ENCODE measurements at regions not wholly inside any gene's neighbourhood (a gene's known extent, or its start where the extent isn't known, plus 50 kb on each side); places are given as distances from the start of the nearest gene placed in this dataset.

DNA sequence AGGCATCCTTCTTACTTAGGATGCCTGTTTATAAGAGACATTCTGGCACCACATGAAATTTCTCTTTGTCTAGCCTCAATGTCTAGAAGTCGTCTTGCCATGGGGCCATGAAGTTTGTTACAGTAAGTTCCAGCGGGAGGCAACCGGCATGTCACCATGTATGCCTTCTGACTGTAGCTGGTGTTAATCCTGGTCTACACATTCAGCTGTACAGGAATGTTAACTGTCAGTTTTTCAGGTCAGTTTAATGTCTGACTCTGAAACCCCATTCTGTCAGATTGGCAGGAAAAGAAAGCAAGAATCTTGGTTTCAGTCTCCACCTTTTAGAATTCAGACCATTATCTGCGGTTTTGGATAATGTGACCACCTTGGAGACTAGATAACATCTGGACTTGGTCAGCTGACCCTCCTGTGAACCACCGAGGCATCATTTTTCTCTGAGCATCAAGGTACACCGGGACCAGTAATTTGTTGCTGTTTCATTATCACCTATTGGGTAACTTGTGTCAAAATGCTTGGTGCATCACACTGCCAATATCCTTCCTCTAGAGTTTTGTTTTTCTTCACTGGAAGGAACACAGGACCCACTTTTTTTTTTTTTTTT, 228.7 kb downstream of the DOK5 start:
- TF ChIP-seq, protein P1, sequence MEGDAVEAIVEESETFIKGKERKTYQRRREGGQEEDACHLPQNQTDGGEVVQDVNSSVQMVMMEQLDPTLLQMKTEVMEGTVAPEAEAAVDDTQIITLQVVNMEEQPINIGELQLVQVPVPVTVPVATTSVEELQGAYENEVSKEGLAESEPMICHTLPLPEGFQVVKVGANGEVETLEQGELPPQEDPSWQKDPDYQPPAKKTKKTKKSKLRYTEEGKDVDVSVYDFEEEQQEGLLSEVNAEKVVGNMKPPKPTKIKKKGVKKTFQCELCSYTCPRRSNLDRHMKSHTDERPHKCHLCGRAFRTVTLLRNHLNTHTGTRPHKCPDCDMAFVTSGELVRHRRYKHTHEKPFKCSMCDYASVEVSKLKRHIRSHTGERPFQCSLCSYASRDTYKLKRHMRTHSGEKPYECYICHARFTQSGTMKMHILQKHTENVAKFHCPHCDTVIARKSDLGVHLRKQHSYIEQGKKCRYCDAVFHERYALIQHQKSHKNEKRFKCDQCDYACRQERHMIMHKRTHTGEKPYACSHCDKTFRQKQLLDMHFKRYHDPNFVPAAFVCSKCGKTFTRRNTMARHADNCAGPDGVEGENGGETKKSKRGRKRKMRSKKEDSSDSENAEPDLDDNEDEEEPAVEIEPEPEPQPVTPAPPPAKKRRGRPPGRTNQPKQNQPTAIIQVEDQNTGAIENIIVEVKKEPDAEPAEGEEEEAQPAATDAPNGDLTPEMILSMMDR (IDR thresholded peaks at IDR 0.05) = no peak
- TF ChIP-seq EP300 (IDR thresholded peaks at IDR 0.05) (no peak), POLR2A (IDR thresholded peaks at IDR 0.05) (no peak)
